Endodermal cell (in vitro differentiated cells): ENCODE measurements at regions not wholly inside any gene's neighbourhood (a gene's known extent, or its start where the extent isn't known, plus 50 kb on each side); places are given as distances from the start of the nearest gene placed in this dataset.

Source experiments
- DNase-seq: peaks from one replicate; pipeline ENCODE4 v3.0.0-alpha.2; 2017
- H3K27ac ChIP-seq: 2 replicates; pipeline ENCODE4 v1.5.1; 2013; ENCODE audit warnings: mild to moderate bottlenecking, low read depth, low read length, moderate library complexity
- H3K27me3 ChIP-seq: 2 replicates; pipeline ENCODE4 v1.6.1; 2013; ENCODE audit warnings: mild to moderate bottlenecking, low read length, moderate library complexity; ENCODE audit not compliant: insufficient read depth, control insufficient read depth, poor library complexity, severe bottlenecking
- H3K36me3 ChIP-seq: 2 replicates; pipeline ENCODE4 v1.7.0; 2013; ENCODE audit warnings: mild to moderate bottlenecking, low read length, moderate library complexity; ENCODE audit not compliant: control insufficient read depth, insufficient read depth
- H3K4me1 ChIP-seq: one replicate; pipeline ENCODE4 v1.7.0; 2013; ENCODE audit warnings: low read length; ENCODE audit not compliant: control insufficient read depth, insufficient read depth
- H3K4me3 ChIP-seq: 2 replicates; pipeline ENCODE4 v1.5.1; 2013; ENCODE audit warnings: mild to moderate bottlenecking, low read length, moderate library complexity
- H3K9ac ChIP-seq: 2 replicates; pipeline ENCODE4 v1.6.1; 2013; ENCODE audit warnings: mild to moderate bottlenecking, low read length, moderate library complexity; ENCODE audit not compliant: poor library complexity, severe bottlenecking; ENCODE audit errors: extremely low read depth
- H3K9me3 ChIP-seq: 2 replicates; pipeline ENCODE4 v1.6.1; 2013; ENCODE audit warnings: mild to moderate bottlenecking, low read length, moderate library complexity; ENCODE audit not compliant: control insufficient read depth
- H3K27ac Mint-ChIP-seq: 2 replicates; pipeline ENCODE4 v1.8.0; 2020; ENCODE audit warnings: mixed read lengths
- H3K27me3 Mint-ChIP-seq: 2 replicates; pipeline ENCODE4 v1.8.0; 2021; ENCODE audit warnings: mild to moderate bottlenecking, mixed read lengths; ENCODE audit not compliant: insufficient read depth
- H3K36me3 Mint-ChIP-seq: 2 replicates; pipeline ENCODE4 v1.8.0; 2020; ENCODE audit warnings: low read depth, mixed read lengths
- H3K4me1 Mint-ChIP-seq: 2 replicates; pipeline ENCODE4 v1.8.0; 2020; ENCODE audit warnings: mixed read lengths
- H3K4me3 Mint-ChIP-seq: 2 replicates; pipeline ENCODE4 v1.8.0; 2020; ENCODE audit warnings: mild to moderate bottlenecking, moderate library complexity, mixed read lengths
- H3K9me3 Mint-ChIP-seq: 2 replicates; pipeline ENCODE4 v1.8.0; 2020; ENCODE audit warnings: mild to moderate bottlenecking, mixed read lengths
- WGBS, 2 experiments: methylation state at CpG; one replicate each; pipeline versions ENCODE4 v1.1.5 to v1.1.7; 2013; ENCODE audit warnings: missing lambda C conversion rate in 2 of 2, mixed read lengths in 1 of 2; ENCODE audit not compliant: insufficient coverage in 1 of 2, insufficient read length in 1 of 2; 5-methylcytosine and 5-hydroxymethylcytosine counted together
- TF ChIP-seq, protein P1 (sequence below): fragments of 200-600 bp; sonication (generic); conservative IDR thresholded peaks from 2 replicates; pipeline ENCODE4 v1.5.0; 2021; ENCODE audit warnings: antibody characterized with exemption, mild to moderate bottlenecking

DNA sequence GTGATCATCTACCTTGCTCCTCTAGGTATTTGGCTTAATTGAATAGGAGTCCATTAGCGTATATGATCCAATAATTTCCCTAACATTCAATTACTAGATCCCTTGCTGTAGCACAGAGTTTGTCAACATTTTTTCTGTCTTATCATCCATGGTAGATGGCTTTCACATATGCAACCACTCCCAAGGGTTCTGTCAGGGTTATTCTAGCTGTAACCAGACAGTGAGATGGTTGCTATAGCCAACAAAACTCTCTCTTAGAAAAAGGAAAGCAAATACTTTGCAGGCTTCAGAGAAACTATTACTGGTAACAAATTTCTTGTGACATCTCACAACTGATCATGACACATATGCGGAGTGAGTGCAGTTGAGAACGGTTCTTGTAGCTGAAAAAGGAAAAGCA is 96.2 kb upstream of the EFNA5 start:
- WGBS, 2 experiments, result 80 to 84% methylated on average over 1 to 3 of the region's 3 CpGs

DNA sequence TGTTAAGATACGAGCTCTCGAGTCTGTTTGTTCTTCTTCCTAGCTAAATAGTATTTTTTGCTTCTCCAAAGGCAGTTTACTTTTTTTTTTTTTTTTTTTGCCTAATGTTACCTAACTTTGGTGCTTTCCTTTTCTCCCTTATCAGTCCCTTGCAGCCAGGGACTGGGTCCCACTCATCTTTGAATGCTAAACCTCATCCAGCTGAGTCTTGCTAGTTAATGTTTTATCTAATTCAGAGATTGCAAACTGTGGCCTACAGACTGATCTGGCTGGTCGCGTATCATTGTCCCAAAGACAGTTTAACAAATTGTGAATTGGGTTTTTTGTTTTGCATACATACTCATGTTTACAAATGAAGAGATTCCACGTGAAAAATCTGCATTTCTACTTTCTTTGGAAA is 95.7 kb upstream of the EFNA5 start:
- Histone ChIP-seq H3K9me3 (no peaks in the 10 kb centered on the region), H3K27me3 (no peaks in the 10 kb centered on the region), H3K4me1 (peaks cover 51% of the 10 kb centered on the region), H3K27ac (no peak overlapping the region), H3K4me3 (no peak overlapping the region), H3K36me3 (no peaks in the 10 kb centered on the region), H3K9ac (peak overlapping the region; percentile 23)
- peak; percentile 66 for DNase-seq
- TF ChIP-seq, protein P1, sequence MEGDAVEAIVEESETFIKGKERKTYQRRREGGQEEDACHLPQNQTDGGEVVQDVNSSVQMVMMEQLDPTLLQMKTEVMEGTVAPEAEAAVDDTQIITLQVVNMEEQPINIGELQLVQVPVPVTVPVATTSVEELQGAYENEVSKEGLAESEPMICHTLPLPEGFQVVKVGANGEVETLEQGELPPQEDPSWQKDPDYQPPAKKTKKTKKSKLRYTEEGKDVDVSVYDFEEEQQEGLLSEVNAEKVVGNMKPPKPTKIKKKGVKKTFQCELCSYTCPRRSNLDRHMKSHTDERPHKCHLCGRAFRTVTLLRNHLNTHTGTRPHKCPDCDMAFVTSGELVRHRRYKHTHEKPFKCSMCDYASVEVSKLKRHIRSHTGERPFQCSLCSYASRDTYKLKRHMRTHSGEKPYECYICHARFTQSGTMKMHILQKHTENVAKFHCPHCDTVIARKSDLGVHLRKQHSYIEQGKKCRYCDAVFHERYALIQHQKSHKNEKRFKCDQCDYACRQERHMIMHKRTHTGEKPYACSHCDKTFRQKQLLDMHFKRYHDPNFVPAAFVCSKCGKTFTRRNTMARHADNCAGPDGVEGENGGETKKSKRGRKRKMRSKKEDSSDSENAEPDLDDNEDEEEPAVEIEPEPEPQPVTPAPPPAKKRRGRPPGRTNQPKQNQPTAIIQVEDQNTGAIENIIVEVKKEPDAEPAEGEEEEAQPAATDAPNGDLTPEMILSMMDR, result no peak
- no peak overlapping the region for H3K4me3 Mint-ChIP-seq
- WGBS, 2 experiments, result 30 to 56% methylated on average over 3 to 5 of the region's 5 CpGs
- H3K27me3 Mint-ChIP-seq, result no peaks in the 10 kb centered on the region
- H3K4me1 Mint-ChIP-seq, result peaks cover 80% of the 10 kb centered on the region
- H3K36me3 Mint-ChIP-seq, result no peaks in the 10 kb centered on the region
- no peaks in the 10 kb centered on the region for H3K9me3 Mint-ChIP-seq
- peak overlapping the region; percentile 93 for H3K27ac Mint-ChIP-seq

More for the DNA sequence above, 96.2 kb upstream of the EFNA5 start:
- Mint-ChIP-seq H3K4me3 (no peak overlapping the region), H3K36me3 (no peaks in the 10 kb centered on the region), H3K9me3 (no peaks in the 10 kb centered on the region), H3K4me1 (peaks cover 86% of the 10 kb centered on the region), H3K27me3 (no peaks in the 10 kb centered on the region), H3K27ac (peak overlapping the region; percentile 93)
- no peaks in the 10 kb centered on the region for H3K9me3 ChIP-seq
- peak overlapping the region; percentile 7 for H3K4me3 ChIP-seq
- H3K36me3 ChIP-seq, result no peaks in the 10 kb centered on the region
- DNase-seq, result no peak
- peak overlapping the region; percentile 23 for H3K9ac ChIP-seq
- H3K4me1 ChIP-seq, result peaks cover 51% of the 10 kb centered on the region
- H3K27ac ChIP-seq, result no peak overlapping the region
- no peaks in the 10 kb centered on the region for H3K27me3 ChIP-seq
- TF ChIP-seq, protein P1, result no peak

- Mint-ChIP-seq H3K4me1 (peaks cover 79% of the 10 kb centered on the region), H3K4me3 (peak overlapping the region; percentile 22), H3K27me3 (no peaks in the 10 kb centered on the region), H3K9me3 (no peaks in the 10 kb centered on the region), H3K36me3 (no peaks in the 10 kb centered on the region), H3K27ac (peak overlapping the region; percentile 93)
- Histone ChIP-seq H3K9me3 (no peaks in the 10 kb centered on the region), H3K27me3 (no peaks in the 10 kb centered on the region), H3K27ac (no peak overlapping the region), H3K4me3 (peak overlapping the region; percentile 25), H3K9ac (peak overlapping the region; percentile 1), H3K4me1 (peaks cover 51% of the 10 kb centered on the region), H3K36me3 (no peaks in the 10 kb centered on the region)
- TF ChIP-seq, protein P1, result no peak
- DNase-seq, result no peak
- 76 to 86% methylated on average over 1 to 3 of the region's 3 CpGs for WGBS, 2 experiments
These were observed 95.0 kb upstream of the EFNA5 start for GRCh38 chr5:107765805-107766063.
